WERI-Rb-1 (cell line): ENCODE measurements at regions not wholly inside any gene's neighbourhood (a gene's known extent, or its start where the extent isn't known, plus 50 kb on each side); places are given as distances from the start of the nearest gene placed in this dataset.

Experiments used
- DNase-seq: peaks from one replicate; pipeline ENCODE4 v3.0.0-alpha.2; 2020
- H3K27ac ChIP-seq: fragments of 250-450 bp; sonication (Bioruptor Pico); 2 replicates; pipeline ENCODE4 v1.5.1; 2020; ENCODE audit warnings: mild to moderate bottlenecking, moderate library complexity
- H3K27me3 ChIP-seq: fragments of 250-450 bp; sonication (Bioruptor Pico); 2 replicates; pipeline ENCODE4 v1.5.1; 2021; ENCODE audit warnings: mild to moderate bottlenecking, low read depth, moderate library complexity; ENCODE audit not compliant: insufficient read depth, severe bottlenecking
- H3K36me3 ChIP-seq: fragments of 250-450 bp; sonication (Bioruptor Pico); 2 replicates; pipeline ENCODE4 v1.5.1; 2020; ENCODE audit warnings: mild to moderate bottlenecking, moderate library complexity
- H3K4me3 ChIP-seq: 2 replicates; pipeline ENCODE4 v1.5.1; 2011; ENCODE audit warnings: low read depth, mild to moderate bottlenecking, control low read depth, low read length
- H3K9me3 ChIP-seq: fragments of 250-450 bp; sonication (Bioruptor Pico); 2 replicates; pipeline ENCODE4 v1.5.1; 2021; ENCODE audit warnings: mild to moderate bottlenecking, moderate library complexity; ENCODE audit not compliant: severe bottlenecking
- TF ChIP-seq, protein P1 (sequence below): IDR thresholded peaks from 2 replicates; pipeline ENCODE4 v1.5.1; 2011; ENCODE audit warnings: low read depth, mild to moderate bottlenecking, control low read depth, inconsistent platforms, low read length

DNA sequence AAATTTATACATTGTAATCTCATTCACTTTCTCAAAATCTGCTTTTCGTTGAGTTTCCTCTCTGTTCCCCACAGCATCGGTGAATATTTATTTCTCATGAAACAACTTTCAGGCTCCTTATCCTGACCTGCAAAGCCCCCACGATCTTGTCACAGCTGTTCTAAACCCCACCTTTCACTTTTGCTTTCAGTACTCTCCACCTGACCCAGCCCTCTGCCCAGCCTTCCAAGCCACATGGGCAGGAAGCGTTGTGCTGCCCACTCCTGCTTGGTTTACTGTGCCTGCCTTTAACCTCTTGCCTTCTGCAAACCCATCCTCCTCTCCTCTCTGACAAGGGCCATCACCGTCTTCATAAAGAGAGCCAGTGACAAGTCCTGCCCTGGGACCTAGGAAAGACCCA is 262.5 kb downstream of the GALR1 start:
- no peak for DNase-seq
- TF ChIP-seq, protein P1, sequence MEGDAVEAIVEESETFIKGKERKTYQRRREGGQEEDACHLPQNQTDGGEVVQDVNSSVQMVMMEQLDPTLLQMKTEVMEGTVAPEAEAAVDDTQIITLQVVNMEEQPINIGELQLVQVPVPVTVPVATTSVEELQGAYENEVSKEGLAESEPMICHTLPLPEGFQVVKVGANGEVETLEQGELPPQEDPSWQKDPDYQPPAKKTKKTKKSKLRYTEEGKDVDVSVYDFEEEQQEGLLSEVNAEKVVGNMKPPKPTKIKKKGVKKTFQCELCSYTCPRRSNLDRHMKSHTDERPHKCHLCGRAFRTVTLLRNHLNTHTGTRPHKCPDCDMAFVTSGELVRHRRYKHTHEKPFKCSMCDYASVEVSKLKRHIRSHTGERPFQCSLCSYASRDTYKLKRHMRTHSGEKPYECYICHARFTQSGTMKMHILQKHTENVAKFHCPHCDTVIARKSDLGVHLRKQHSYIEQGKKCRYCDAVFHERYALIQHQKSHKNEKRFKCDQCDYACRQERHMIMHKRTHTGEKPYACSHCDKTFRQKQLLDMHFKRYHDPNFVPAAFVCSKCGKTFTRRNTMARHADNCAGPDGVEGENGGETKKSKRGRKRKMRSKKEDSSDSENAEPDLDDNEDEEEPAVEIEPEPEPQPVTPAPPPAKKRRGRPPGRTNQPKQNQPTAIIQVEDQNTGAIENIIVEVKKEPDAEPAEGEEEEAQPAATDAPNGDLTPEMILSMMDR = no peak
- no peaks in the 10 kb centered on the region for H3K27me3 ChIP-seq
- no peaks in the 10 kb centered on the region for H3K36me3 ChIP-seq
- H3K4me3 ChIP-seq = no peak overlapping the region
- no peak overlapping the region for H3K27ac ChIP-seq
- peaks cover 7% of the 10 kb centered on the region for H3K9me3 ChIP-seq

DNA sequence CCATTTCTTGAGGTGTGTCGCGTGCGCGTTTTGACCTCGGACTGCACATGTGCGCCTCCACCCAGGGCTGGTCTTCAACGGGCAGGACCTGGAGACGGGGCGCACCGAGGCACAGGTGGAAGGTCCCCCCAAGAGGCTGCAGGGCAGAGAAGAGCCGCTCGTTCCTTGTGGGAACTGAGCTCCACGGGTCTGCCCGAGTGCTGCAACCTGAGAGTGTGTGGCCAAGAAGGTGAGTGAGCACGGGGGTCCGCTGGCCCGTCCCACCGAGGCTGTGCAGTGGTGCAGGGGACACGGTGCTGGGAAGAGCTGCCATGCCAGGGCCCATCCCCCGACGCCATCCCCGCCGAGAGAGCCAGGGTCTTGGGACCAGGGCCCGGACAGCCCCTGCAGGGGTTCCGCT is 268.3 kb downstream of the GALR1 start:
- Histone ChIP-seq H3K27ac (no peak overlapping the region), H3K9me3 (peaks cover 4% of the 10 kb centered on the region), H3K36me3 (no peaks in the 10 kb centered on the region), H3K27me3 (no peaks in the 10 kb centered on the region), H3K4me3 (no peak overlapping the region)
- no peak for DNase-seq
- TF ChIP-seq, protein P1 = no peak

DNA sequence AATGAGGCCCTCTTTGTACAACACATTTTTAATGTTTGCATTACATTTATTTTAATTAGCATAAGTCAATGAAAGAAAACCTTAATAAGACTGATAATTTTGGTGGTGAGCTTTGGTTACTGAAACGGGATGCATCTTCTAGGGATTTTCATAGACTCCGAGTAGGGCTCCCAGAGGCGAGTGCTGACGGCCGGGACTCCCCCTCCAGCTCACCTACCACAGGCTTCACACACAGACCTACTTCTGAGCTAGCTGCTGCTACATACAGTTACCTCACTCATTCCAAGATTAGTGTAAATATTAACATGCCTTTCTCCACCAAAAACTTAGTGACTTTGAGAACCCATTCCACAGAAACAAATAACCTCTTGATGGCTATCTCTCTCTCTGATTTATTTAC is 271.1 kb downstream of the GALR1 start:
- Histone ChIP-seq H3K27ac (no peak overlapping the region), H3K27me3 (no peaks in the 10 kb centered on the region), H3K9me3 (no peaks in the 10 kb centered on the region), H3K4me3 (no peak overlapping the region), H3K36me3 (no peaks in the 10 kb centered on the region)
- TF ChIP-seq, protein P1 = no peak
- DNase-seq = no peak

DNA sequence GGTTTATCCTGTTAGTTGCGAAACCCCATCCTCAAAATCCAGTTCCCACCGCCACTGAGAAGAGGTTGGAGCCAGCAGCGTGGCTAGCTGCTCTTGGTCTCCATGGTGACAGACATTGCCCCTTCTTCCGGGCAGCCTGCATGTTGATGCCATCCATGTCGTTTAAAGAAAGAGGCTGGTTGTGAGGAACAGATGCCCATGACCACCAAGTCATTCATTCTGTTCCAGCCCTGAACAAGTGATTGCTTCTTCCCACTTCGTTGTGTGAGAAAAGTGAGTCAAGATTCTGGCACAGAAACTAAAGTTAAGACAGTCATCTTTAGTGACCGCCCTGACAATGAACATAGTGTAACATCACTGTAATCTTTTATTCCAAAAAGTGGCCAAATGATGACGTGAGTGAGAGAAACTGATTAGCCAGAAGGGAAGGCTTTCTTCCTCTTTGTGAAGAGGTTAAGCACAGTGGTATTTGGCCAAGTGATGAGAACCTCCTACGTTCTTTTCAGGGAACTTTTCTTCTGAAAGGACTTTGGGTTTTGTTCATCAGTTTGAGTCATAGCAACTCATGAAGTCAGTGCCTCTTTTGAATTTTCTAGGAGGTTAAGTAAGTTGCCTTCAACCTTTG is 272.5 kb downstream of the GALR1 start:
- Histone ChIP-seq H3K27me3 (no peaks in the 10 kb centered on the region), H3K27ac (no peak overlapping the region), H3K36me3 (no peaks in the 10 kb centered on the region), H3K4me3 (no peak overlapping the region), H3K9me3 (no peaks in the 10 kb centered on the region)
- TF ChIP-seq, protein P1 = no peak
- DNase-seq = no peak

DNA sequence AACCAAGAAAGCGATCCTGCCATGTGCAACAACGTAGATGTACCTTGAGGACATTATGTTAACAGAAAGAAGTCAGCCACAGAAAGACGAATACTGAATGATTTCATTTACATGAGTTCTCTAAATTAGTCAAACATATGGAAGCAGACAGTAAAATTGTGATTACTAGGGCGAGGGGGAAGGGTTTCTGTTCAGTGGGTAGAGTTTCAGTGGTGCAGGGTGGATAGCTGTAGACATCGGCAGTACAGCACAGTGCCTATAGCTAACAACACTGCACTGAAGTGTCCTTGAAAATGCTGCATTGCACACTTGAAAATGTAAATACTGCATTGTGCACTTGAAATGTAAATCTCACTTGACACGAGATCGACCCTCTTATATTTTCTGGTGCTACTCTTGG is 275.3 kb downstream of the GALR1 start:
- Histone ChIP-seq H3K4me3 (no peak overlapping the region), H3K9me3 (no peaks in the 10 kb centered on the region), H3K36me3 (no peaks in the 10 kb centered on the region), H3K27me3 (no peaks in the 10 kb centered on the region), H3K27ac (no peak overlapping the region)
- no peak for DNase-seq
- TF ChIP-seq, protein P1 = no peak

DNA sequence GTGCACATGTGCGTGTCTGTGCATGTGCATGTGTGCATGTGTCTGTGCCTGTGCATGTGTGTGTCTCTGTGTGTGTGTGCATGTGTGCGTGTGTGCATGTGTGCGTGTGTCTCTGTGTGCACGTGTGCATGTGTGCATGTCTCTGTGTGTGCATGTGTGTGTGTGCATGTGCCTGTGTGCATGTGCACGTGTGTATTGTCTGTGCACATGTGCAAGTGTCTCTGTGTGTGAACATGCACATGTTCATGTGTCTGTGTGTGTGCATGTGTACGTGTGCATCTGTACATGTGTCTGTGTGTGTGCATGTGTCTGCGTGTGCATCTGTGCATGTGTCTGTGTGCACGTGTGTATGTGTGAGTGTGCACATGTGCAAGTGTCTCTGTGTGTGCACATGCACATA is 277.3 kb downstream of the GALR1 start:
- Histone ChIP-seq H3K9me3 (no peaks in the 10 kb centered on the region), H3K4me3 (no peak overlapping the region), H3K27me3 (no peaks in the 10 kb centered on the region), H3K27ac (no peak overlapping the region), H3K36me3 (no peaks in the 10 kb centered on the region)
- no peak for DNase-seq
- TF ChIP-seq, protein P1 = no peak
